ENCODE measurements at regions not wholly inside any gene's neighbourhood (a gene's known extent, or its start where the extent isn't known, plus 50 kb on each side); places are given as distances from the start of the nearest gene placed in this dataset.

DNA sequence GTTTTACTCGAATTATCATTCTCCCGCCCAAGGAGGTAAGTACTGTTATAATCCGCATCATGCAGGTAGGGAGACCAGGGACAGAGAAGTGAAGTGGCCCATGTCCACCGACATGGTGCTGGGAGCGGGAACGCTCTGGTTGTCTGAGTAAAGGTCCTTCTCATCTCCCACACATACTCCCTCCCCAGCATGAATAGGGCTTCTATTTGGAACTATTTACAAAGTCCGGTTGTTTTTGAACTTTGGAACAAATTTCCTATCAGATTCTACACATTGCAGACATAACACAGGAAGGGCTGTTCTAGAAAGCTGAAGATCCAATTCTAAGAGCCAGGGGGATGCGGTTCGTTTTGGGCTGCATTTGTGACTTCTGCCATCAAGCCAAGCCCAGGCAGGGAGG lies 94.8 kb upstream of the TLE3 start:
- H3K4me3 ChIP-seq (ENCODE audit: low read depth, low read length), result no peak overlapping the region
- TF ChIP-seq, protein P1, sequence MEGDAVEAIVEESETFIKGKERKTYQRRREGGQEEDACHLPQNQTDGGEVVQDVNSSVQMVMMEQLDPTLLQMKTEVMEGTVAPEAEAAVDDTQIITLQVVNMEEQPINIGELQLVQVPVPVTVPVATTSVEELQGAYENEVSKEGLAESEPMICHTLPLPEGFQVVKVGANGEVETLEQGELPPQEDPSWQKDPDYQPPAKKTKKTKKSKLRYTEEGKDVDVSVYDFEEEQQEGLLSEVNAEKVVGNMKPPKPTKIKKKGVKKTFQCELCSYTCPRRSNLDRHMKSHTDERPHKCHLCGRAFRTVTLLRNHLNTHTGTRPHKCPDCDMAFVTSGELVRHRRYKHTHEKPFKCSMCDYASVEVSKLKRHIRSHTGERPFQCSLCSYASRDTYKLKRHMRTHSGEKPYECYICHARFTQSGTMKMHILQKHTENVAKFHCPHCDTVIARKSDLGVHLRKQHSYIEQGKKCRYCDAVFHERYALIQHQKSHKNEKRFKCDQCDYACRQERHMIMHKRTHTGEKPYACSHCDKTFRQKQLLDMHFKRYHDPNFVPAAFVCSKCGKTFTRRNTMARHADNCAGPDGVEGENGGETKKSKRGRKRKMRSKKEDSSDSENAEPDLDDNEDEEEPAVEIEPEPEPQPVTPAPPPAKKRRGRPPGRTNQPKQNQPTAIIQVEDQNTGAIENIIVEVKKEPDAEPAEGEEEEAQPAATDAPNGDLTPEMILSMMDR (IDR thresholded peaks at IDR 0.05; ENCODE audit: borderline replicate concordance, insufficient read depth, low read depth, low read length), result no peak

DNA sequence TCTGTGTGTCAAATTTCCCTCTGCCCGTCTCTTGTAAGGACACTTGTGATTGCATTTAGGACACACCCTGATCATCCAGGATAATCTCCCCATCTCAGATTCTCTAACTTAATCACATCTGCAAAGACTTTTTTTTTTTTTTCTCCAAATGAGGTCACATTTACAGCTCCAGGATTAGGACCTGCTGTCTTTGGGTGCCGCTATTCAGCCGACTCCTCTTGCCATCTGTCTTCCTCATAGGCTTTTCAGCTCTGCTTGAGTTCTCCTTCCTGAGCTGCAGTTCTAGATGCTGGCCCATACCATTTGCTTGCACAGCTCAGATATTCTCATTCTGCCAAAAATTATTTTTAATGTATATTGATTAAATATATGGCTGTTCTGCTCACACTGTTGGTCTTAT lies 94.3 kb upstream of the TLE3 start:
- TF ChIP-seq, protein P1 (IDR thresholded peaks at IDR 0.05; ENCODE audit: borderline replicate concordance, insufficient read depth, low read depth, low read length), result no peak

DNA sequence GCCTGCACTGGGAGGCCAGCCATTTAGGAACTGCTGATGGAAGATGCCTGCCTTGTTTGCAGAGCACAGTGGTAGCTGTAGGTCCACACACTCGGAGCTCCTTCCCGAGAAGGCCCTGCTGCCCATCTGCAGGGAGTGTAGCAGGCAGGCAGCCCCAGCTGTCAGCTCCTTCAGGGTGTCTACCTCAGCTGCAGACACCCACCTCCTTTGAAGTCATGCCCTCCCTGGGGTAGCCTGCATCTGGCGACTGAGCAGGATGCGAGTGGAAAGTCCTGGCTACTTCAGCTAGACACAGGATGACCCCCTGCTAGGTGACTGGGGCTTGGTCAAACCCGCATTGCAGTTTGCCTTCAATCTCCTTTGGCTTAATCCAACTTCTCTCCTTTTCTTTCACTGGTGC lies 93.2 kb upstream of the TLE3 start:
- H3K4me3 ChIP-seq (ENCODE audit: low read depth, low read length), result no peak overlapping the region
- TF ChIP-seq, protein P1 (IDR thresholded peaks at IDR 0.05; ENCODE audit: borderline replicate concordance, insufficient read depth, low read depth, low read length), result no peak

More for the DNA sequence above, 94.3 kb upstream of the TLE3 start:
- H3K4me3 ChIP-seq (ENCODE audit: low read depth, low read length), result no peak overlapping the region

DNA sequence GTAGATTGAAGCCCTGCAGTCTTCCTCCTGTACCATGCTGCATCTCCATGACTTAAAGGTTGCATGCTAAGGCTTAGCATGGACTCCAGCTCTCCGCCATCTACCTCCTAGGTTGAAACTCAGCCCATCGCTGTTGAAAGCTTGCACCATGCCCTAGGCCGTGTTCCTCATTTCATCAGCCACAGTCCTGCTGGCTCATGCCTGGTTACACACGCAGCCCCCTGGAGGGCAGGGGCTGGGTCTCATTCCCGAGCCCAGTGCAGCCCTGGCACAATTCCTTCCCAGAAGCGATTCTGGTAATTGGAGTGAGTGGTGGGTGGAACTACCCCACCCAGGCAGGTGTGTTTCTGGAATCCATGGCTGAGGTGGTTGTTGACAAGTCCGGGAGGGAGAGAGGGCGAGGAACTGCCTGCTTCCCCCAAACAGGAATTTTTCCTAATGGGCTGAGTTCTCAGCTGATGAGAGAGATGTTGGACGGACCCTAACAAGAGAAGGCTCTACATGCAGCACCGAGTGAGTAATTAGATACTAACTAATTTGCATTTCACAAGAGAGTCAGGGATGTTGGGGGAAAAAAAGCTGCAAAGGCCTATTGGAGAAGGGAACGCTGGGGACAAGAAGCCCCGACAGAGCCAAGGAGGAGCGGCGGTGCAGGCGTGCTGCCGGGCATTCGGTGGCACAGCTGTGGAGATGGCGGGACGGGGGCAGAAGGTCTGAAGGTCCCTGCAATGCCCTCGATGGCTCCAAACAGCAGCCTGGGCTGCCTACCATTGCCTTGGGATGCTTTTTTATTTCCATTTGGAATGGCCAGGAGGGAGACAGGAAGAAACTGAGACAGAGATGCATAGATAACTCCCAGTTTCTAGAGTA lies 92.3 kb upstream of the TLE3 start:
- H3K4me3 ChIP-seq (ENCODE audit: low read depth, low read length), result no peak overlapping the region
- TF ChIP-seq, protein P1 (IDR thresholded peaks at IDR 0.05; ENCODE audit: borderline replicate concordance, insufficient read depth, low read depth, low read length), result no peak

DNA sequence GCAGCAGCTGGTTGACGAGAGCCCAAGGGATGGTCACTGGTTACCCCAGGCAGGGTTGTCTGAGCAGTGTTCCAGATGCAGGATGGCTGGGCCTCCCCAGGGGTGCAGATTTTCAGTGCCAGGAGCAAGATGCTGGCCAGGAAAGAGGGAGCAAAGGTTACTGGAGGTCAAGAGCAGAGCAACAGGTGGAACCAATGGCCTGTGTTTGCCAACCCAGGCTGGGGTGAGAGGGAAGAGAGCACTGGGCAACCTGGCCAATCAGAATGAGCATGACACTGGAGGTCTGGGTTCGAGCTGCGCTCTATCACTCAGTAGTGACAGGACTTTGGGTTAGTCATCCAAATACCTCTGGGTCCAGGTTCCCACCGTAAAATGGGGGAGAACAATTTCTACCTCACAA lies 90.6 kb upstream of the TLE3 start:
- H3K4me3 ChIP-seq (ENCODE audit: low read depth, low read length), result no peak overlapping the region
- TF ChIP-seq, protein P1 (IDR thresholded peaks at IDR 0.05; ENCODE audit: borderline replicate concordance, insufficient read depth, low read depth, low read length), result no peak

DNA sequence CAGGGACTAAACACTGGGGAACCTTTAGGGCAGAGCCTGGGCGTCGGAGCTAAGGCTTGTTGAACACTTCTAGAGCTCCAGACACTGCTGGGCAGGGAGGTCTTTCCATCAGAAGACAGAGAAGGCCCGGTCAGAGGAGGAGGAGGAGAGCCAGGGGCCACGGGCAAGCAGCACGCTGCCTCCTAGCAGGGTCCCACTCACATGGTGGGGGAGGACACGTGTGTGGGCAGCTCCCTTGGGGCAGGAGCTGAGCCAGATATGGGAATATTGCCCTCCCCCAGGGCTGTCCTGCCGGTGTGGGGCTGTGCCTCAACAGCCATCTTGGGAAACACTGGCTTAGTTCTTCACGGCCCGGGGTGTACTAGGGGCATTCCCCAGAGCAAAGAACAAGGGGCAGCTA lies 89.6 kb upstream of the TLE3 start:
- TF ChIP-seq, protein P1 (IDR thresholded peaks at IDR 0.05; ENCODE audit: borderline replicate concordance, insufficient read depth, low read depth, low read length), result no peak
- H3K4me3 ChIP-seq (ENCODE audit: low read depth, low read length), result no peak overlapping the region

DNA sequence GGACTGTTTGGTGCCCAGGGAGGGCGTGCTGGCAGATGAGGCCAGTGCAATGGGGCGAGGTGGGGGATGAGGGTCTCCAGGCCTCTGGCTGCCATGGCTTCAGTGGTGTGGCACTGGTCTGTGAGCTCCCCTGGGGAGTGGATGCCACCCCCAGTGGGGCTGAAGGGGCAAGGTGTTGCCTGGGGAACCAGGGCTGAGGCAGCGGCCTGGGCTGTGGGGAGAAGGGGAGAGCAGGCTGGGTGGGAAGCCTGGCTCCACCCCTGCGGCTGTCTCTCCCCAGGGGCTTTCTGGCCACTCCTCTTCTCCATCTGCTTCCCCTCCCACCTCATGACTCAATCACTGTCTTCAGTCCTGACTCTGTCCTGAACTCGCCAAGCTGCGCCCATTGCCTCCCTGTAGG lies 88.4 kb upstream of the TLE3 start:
- no peak overlapping the region for H3K4me3 ChIP-seq (ENCODE audit: low read depth, low read length)
- TF ChIP-seq, protein P1 (IDR thresholded peaks at IDR 0.05; ENCODE audit: borderline replicate concordance, insufficient read depth, low read depth, low read length), result no peak

All from GM12875 (cell line).